ENCODE measurements at regions not wholly inside any gene's neighbourhood (a gene's known extent, or its start where the extent isn't known, plus 50 kb on each side); places are given as distances from the start of the nearest gene placed in this dataset.

DNA sequence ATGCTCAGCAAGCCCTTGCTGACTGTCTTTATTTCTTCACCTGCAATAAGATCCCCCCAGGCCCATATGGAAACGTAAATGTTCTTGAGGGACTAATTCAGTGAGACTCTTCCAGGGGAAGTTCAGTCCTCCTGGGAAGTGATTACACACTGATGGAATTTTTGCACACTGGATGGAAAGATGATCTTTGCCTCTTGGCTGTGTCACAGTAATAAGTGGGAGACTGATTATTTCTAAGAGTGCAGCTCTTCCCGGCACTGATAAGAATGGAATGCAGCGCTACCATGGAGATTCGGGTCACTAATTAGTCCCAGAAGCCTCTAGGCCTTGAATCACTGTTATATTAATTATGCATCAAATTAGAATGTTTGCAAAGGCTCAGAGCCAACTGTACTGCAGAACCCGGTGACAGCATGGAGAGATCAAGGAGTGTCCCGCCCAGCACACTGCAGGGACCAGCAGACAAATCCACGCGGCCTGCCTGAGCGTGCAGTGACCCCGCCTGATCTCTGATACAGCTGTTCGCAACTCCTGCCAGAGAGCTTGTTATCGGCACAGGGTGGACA is 178.3 kb downstream of the SNX19 start:
- peak; percentile 71 for DNase-seq (ENCODE audit: low spot score)

DNA sequence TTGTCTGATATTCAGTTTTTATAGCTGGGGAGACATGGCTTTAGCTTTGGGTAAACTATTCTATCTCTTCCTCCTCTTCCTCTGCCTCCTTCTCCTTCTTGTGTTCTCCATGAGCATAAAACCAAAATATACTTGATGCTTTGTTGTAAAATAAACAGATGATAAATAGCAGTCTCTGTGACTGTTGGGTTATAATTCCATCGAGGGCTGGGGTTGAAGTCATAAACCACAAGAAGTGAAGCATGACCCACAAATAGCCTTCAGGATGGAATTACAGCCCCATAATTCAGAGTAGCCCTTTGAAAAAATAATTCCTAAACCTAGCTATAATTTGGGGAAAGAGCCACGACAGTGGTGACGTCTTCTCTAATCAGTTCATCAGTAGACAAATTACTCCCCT is 177.7 kb downstream of the SNX19 start:
- DNase-seq (ENCODE audit: low spot score) = peak; percentile 77

DNA sequence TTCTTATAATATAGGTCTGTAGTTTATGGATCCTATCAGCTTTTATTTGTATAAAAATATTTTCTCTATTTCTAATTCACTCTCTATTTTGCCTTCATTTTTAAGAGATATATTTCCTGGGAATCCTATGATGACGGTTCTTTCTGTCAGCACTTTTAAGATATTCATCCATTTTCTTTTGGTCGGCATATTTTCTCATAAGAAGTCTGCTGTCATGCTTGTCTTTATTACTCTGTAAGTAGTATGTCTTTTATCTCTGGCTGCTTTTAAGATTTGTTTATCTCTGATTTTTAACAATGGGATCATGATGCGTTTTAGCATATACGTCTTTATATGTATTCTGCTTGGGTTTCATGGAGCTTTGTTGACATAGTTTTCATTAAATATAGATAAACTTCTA is 175.5 kb downstream of the SNX19 start:
- DNase-seq (ENCODE audit: low spot score) = no peak

DNA sequence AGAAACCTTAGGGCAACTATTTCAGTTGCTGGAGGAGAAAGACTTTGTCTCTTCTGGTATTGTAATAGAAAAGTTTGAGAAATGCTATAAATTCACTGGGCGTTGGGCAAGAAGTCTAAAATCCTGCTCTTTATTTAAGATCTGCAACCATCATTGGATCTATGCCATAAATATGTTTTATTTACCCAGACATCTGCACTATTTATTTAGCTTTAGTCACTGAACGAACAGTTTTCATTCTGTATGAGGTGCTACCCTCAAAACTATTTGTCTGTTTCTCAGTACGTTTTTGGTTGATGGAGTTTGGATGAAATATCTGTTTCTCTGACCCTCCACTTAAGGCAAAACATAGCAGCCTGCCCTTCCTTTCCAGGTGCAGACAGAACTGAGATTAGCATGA is 171.5 kb downstream of the SNX19 start:
- no peak for DNase-seq (ENCODE audit: low spot score)

DNA sequence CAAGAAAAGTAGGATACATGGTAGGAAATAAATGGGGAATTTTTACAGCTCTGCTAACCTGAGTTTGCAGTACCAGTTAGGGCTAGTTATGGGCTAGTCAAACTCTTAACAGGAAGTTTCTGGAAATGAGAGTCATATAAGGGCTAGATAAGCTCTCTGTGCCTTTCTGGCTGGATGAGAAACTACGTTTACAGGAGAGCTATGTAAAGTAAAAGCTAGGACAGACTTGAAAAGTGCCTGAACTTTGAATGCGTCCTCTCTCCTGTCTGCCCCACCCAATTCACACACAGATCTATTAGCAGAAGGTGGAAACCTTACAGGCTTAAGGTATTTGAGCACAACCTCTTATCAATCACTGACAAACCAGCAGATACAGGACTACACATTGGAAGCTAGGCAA is 167.1 kb downstream of the SNX19 start:
- DNase-seq (ENCODE audit: low spot score) = no peak

DNA sequence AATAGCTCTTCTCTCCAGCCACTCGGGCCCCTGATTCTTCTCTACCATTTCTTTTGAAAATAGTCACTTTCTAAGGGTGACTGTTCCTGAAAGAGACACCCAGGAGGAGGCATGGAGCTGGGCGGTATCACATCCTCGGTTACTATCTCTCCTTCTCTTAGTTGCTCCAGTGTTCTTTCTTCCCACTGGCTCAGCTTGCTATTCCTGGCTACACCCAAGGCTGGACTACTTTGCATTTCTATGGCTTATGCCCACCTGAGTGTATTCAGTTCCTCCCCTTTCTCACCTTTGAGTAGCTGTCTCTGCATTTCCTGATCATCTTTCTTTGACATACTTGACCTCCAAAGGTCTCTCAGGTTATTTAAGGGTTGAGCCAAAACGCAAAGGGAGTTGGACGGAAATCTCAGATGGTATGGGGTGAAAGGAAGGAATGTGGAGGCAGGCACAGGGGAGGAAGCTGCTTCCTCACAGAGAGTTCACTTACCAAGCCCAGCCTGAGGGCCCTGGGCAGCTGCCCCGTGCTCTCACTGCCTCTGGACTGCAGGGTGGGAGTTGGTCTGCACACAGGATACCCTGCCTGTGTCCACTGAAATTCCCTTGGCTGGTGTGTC is 155.7 kb downstream of the SNX19 start:
- no peak for DNase-seq (ENCODE audit: low spot score)

DNA sequence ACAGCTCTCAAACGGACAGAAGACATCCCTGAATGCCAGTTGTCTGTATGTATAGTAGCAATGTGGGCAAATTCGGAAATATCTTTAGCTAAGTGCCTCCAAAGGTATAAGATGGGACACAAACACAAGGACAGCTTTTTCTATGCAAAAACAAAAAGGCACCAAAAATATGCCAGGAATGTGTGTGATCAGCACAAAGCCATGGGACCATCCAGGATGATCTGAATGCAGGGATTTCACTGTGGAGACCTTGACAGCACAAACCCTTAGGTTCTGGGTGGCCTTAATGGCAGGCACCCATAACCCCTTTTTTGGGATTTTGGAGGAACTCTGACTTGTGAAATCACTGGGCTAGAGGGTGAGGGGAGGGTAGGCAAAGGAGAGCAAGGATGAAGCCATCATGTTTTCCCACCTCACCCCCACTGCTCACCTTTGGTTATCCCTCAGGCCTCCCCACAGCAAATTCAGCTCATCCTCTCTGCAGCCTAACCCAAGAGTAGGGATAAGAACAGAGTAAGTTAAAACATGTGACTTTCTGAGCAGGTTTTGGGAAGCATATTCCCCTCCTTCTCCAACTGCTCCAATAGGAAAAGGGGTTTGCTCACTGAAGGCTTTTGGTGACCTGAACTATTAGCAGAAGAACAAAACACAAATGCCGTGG is 154.6 kb downstream of the SNX19 start:
- no peak for DNase-seq (ENCODE audit: low spot score)

DNA sequence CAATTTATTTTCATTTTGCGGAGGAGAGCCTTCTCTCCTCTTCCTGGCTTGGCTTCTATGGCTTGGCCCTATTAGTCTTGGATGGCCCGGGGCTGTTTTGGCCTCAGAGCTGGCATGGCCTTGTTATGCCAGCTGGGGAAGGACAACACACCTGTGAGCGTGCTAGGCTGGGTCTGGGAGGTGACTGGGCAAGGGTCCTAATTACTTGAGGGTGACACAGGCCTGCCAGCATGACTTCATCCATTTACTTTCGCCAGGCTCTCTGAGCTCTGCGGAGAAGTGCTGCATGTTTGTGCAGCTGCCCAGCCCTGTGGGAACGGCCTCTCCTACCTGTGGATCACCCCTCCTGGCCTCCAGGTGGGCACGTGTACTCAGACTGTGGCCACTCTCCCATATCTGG is 153.6 kb downstream of the SNX19 start:
- DNase-seq (ENCODE audit: low spot score) = peak; percentile 60

DNA sequence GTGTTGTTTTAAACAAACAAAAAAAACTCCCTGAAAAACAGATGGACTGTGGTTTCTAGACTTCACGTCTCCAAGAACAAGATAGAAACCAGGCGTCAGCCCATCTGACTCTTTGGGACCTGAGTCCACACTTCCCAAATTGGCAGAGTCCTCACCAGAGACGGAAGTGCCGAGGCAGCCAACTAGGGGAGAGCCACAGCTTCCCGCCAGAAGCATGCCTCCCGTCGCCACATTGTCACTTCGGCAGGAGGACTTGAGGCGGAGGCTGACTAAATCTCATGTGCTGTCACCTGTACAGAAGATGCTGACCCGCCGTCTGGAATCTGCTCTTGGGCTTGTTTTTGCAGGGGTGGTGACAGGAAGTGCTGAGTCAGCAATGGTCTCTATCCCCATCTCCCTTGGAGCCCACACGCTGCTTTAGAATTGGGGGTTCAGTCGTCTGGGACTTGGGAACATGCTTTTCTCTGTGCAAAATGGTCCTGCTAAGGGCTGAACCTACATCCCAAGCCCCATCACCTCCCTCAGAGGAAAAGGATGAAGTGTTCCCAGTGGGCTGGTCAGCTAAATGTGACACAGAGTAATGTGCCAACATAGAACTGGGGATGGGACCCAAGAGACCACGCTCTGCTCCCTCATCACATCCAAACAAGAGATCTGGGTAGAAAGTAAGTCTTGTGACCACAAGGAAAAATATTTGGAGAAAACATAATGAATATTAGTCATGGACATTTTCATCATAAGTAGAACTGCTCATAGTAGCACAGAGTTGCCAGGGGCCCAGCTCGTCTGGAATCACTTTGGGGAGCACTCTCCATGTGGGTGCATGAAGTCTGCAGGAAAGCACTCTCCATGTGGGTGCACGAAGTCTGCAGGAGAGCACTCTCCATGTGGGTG is 152.9 kb downstream of the SNX19 start:
- DNase-seq (ENCODE audit: low spot score) = no peak

DNA sequence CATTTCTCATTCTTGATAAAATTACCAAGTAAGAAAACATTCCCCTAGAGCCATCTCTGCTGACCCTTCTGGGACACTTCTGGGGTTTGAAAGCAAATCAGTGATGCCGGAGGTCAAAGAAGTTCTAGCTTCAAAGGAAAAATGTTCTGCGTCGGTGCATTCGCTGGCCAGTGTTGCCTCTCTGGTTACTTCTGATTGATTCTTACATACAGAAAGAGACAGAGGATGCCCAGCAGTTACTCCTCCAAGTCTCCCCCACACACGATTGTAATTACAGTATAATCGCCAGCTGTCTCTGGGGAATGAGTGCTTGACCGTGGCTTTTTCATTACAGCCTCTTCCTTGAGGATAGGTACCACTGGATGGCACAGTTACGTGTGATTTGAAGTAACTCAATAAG is 150.9 kb downstream of the SNX19 start:
- DNase-seq (ENCODE audit: low spot score) = no peak

DNA sequence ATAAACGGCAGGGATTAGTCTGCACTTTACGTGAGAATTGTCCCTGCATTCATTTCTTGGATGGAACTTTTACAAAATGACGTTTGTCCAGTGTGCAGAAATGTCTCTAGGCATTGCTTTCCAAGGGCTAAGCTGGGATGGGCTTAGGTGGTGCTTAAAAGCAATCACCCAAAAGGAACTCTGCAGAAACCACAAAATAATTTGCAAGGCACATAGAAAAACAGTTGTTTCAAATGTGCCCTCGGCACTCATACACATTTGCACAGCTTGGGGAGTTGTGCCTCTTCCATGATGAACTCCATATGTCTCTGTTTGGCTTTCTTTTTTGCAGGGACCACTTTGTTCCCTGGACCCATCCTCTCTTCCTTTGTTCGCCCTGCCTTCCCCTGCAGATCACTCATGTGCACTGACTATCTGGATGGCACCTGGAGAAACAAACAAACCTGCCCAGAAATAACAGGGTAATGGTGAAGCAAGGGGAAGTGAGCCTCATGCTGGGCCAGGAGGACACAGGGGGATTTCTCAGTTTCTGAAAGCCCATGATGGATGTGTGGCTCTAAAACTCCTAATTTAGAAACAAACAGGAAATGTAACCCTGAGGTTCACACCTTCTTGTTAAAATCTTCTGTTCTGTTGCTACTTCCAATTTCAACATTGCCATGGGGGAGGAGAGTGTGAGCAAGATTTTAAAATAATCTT is 150.2 kb downstream of the SNX19 start:
- DNase-seq (ENCODE audit: low spot score) = no peak

DNA sequence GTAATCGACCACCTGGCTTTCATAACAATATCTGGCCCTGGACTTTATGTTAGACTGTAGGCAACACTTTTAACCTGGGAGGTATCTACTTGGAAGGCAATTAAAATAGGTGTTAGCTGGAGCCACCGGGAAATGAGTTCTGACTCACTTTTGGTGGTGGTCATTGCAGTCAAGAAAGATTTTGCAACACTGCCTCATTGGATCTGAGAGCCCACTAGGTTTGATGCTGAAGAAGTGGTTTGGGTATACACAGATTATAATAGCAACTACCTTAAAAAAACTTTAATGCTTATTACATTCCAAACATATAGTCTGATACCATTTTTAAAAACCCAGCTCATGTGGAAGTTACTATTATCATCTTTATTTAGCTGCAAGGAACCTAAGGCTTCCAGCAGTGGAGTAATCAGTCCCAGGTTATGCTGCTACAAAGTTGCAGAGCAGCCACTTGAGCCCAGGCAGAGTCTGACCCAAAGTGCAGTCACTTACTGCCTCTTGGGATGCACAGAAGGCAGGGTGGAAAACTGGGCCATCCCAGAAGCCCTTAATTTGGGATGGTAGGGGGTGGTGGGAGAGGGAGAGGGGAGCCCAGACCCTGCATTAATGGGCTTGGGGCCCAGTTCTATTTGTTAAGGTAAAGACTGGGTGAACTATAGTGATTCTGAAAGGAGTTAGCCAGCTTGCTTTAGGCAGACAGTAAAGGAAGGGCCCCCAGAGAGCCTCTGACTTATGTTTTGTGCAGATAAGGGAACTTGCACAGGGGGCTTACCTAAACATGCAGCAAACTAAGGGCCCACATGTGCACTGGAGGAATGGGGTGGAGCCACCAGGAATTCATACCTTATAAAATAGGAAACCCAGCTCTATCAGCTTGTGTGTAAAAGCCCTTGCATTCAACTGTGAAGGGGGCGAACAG is 149.4 kb downstream of the SNX19 start:
- DNase-seq (ENCODE audit: low spot score) = no peak

DNA sequence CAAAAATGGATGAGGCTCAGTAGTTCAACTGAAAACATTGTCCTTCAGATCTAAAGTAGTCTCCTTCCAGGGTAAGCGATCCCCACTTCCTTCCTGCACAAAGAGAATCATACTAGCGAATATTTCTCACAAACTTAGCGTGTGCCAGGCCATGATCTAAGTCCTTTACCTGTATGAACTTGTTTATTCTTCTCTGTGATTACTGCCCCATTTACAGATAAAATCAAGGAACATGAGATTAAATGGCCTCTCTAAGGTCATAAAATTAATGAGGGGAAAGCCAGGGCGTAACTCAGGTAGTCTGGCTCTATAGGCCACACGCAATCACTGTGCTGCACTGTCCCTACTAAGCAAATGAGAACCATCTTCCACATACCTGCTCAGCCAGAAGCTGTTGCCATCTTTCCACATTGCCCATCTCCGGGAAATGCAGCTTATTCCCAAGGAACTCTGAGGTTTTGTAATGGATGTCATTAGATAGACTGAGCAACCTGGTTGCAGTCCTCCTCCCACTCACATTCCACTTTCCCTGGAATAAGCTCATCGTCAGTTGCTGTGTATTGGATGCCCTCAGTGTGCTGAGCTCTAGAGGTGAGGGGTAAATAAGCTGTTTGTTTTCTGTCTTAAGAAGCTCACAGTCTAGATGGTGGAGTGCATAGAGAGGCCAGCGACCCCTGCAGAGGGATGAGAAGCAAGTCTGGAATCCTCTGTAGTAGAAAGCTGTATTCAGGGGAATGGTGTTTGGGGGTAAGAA is 146.3 kb downstream of the SNX19 start:
- DNase-seq (ENCODE audit: low spot score) = no peak

DNA sequence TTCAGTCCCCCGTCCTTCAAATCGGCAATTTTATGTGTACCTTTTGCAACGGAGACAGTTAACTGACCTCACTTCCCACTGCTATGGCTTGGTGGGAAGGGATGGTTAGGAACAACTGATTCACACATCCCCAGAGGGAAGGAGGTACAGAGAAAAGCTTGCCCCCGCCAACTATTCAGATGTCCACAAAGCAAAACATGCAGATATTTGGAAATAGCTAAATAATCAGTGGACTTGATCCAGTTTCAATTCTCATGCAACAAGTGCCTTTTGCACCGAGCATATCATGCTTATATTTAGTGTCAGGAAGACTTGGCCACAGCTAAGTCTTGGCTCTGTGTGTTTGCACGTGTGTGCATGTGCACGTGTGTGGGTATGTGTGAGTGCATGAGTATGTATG is 144.6 kb downstream of the SNX19 start:
- no peak for DNase-seq (ENCODE audit: low spot score)

DNA sequence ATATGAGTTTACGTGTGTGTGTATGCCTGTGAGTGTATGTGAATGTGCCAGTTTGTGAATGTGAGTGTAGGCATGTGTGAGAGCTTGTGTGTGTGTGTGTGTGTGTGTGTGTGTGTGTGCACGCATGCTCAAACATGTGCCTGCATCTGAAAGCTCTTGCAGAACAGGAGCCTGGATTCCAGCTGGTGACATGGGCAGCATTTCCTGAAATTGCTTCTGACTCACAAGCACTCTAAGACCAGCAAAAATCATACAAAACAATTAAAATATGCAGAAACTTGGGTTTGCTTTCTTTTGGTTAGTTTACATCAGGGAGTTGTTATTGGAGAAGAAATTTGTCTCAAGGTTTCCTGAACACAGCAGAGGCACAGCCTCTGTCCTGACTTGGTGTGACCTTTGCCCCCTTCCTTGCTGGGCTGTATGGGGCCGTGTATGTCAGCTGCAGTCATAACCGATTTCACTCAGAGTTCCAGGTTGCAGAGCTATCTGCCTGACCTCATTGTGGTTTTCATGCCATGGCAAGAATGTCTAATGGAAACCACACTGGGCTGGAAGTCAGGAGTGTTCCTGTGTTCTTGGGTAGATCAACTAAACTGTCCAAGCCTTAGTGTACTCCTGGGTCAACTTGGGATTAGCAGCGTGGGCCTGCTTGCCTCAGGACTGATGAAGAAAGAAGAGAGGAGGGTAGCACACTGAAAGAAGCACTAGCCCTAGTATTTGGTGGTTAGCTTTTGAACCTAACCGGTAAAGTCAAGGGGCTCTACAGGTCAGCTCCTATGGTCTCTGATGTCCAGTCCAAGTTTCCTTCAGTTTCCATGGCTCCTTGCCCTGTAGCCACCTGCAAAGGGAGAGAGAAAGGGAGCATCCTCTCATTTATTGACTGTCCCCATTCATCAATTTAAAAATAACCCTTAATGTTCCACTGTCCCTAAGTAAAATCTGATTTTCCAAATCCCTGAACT is 143.7 kb downstream of the SNX19 start:
- peak; percentile 94 for DNase-seq (ENCODE audit: low spot score)

DNA sequence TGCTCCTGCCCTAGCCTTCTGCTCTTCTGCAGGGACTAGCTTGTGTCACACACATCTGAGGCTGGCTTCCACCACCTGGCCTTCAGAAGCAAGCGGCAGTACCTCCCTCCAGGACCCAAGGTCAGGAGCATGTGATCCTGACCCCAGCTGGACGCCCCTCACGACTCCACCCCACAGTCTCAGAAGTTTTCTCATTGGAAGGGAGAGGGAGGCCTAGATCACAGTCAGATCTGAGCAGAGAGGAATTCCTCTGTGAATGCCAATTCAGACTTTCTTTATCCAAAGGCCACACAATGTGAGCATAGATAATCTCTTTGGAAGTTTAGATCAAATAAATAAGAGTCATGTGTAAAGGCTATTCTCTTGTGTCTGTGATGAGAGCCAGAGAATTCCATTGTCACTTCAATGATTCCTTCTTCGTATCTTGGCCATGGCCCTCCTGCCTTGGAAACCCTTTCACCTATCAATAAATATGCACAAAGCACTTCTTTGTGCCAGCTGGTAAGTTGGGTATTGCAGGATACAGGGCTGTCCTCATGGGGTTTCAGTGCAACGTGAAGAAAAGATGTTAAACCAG is 142.9 kb downstream of the SNX19 start:
- DNase-seq (ENCODE audit: low spot score) = no peak

DNA sequence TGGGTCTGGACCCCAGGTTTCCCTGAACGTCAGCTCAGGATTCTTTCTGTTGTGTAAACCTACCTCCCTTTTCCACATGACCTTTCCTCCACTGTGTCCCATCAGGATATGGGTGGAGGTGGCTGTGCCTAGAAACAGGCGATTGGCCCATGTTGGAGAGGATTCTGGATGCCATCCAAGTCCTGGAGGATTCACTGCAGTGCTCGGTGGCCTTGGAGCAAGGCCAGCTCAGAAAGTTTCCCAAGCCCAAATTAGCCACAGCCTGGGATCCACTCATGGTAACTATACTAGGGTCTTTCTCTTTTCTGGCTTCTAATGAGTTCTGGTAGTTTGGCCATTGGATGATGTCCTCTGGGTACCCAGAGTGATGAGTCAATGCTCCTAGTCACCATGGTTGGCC is 141.6 kb downstream of the SNX19 start:
- peak; percentile 29 for DNase-seq (ENCODE audit: low spot score)

DNA sequence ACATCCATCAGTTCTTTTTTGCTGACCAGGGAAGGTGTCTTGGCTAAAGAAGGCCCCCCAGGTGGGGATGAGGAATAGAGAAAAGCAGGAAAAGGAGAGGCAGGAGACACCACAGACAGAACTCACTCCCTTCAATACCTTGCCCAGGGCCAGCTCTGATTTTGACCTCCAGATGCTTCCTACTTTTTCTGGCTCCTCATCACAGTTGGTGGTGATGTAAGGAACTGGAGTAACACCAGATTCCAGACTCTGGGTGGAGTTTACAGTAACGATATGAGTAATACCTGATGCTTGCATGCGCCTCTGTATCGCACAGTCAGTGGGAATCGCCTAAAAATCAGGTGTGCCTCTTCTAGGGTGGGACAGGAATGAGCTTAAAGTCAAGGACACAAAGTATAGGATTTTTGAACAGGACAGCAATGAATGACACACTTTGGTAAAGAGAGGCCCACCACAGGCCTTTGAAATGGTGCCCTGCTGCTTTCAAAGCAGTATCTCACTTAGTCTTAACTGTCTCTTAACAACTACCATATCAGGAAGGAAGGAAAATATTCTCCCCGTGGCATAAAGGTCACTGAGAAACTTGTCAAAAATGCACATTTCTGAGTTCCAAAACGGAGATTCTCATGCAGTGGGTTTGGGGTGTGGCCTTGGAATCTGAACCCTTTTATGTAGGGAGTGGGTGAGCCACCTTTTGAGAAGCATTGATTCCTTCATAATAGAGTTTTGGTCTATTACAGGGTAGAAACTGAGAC is 140.8 kb downstream of the SNX19 start:
- peak; percentile 54 for DNase-seq (ENCODE audit: low spot score)

All from kidney tubule cell (primary cell).